ENCODE measurements at regions not wholly inside any gene's neighbourhood (a gene's known extent, or its start where the extent isn't known, plus 50 kb on each side); places are given as distances from the start of the nearest gene placed in this dataset.

DNA sequence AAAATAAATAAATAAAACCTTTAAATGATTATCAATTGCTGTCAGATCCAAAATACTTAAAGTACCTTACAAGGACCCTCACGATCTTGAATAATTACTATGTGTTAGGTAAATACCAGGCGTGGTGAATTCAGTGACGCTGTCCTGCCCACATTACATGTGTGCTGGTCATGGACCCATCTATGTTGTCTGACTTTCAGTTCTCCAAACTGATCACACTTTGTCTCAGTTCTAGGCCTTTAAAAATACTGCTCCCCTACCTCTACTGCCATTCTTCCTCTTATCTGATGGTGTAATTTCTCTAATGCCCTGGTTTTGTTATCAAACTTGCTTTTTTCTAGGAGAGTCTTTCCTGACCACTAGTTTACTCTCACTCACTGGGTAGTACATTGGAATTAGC lies 520.7 kb downstream of the TRHDE start:
- DNase-seq (ENCODE audit: low read depth, low spot score) (no peak), FAIRE-seq (no peak)
- Histone ChIP-seq H3K27ac (ENCODE audit: control insufficient read depth, insufficient read depth, low read length) (no peak overlapping the region), H2AFZ (ENCODE audit: control insufficient read depth, low read length) (no peak overlapping the region), H3K4me2 (ENCODE audit: control insufficient read depth, extremely low read depth, insufficient read depth, low read depth, low read length) (no peak overlapping the region), H3K9me1 (ENCODE audit: control insufficient read depth, extremely low read depth, insufficient read depth, low read length) (no peaks in the 10 kb centered on the region), H3K9ac (ENCODE audit: control insufficient read depth, extremely low read depth, insufficient read depth, low read length) (no peak overlapping the region), H3K4me1 (ENCODE audit: control insufficient read depth, extremely low read depth, insufficient read depth, low read length) (no peaks in the 10 kb centered on the region), H3K79me2 (ENCODE audit: control insufficient read depth, insufficient read depth, low read length) (no peaks in the 10 kb centered on the region), H3K27me3 (ENCODE audit: control insufficient read depth, extremely low read depth, insufficient read depth, low read length) (no peaks in the 10 kb centered on the region), H3K4me3 (ENCODE audit: control insufficient read depth in 2 of 3, extremely low read depth in 1 of 3, insufficient read depth in 2 of 3, low read depth in 1 of 3, low read length in 3 of 3) (no peak overlapping the region), H3K9me3 (ENCODE audit: control insufficient read depth, low read depth, low read length) (no peaks in the 10 kb centered on the region), H4K20me1 (ENCODE audit: control insufficient read depth, extremely low read depth, insufficient read depth, low read length) (no peaks in the 10 kb centered on the region), H3K36me3 (ENCODE audit: control insufficient read depth in 2 of 2, extremely low read depth in 1 of 2, insufficient read depth in 2 of 2, low read length in 2 of 2) (no peaks in the 10 kb centered on the region)
- no peak for TF ChIP-seq CTCF (optimal IDR thresholded peaks at IDR 0.05 in 1 of 3, IDR thresholded peaks at IDR 0.05 in 1 of 3, conservative IDR thresholded peaks at IDR 0.05 in 1 of 3; ENCODE audit: extremely low read depth in 1 of 3, insufficient read depth in 2 of 3, low read length in 3 of 3)
- TF ChIP-seq EZH2 (IDR thresholded peaks at IDR 0.05; ENCODE audit: low read length): no peak
- dilution Hi-C loops (cut with MboI; ENCODE audit: extremely low pct_ligation_motif_present, low sequenced_read_pairs): no loop called here

GRCh38 chr12:72793796-72794195 lies 521.6 kb downstream of the TRHDE start:
- DNase-seq (ENCODE audit: low read depth, low spot score) (no peak), FAIRE-seq (no peak)
- H3K9me1 ChIP-seq (ENCODE audit: control insufficient read depth, extremely low read depth, insufficient read depth, low read length): no peaks in the 10 kb centered on the region
- H3K9me3 ChIP-seq (ENCODE audit: control insufficient read depth, low read depth, low read length): no peaks in the 10 kb centered on the region
- dilution Hi-C loops (cut with MboI; ENCODE audit: extremely low pct_ligation_motif_present, low sequenced_read_pairs): no loop called here
- H3K36me3 ChIP-seq (ENCODE audit: control insufficient read depth in 2 of 2, extremely low read depth in 1 of 2, insufficient read depth in 2 of 2, low read length in 2 of 2): no peaks in the 10 kb centered on the region
- H3K27me3 ChIP-seq (ENCODE audit: control insufficient read depth, extremely low read depth, insufficient read depth, low read length): no peaks in the 10 kb centered on the region
- no peaks in the 10 kb centered on the region for H3K4me1 ChIP-seq (ENCODE audit: control insufficient read depth, extremely low read depth, insufficient read depth, low read length)
- no peak overlapping the region for H3K27ac ChIP-seq (ENCODE audit: control insufficient read depth, insufficient read depth, low read length)
- no peaks in the 10 kb centered on the region for H3K79me2 ChIP-seq (ENCODE audit: control insufficient read depth, insufficient read depth, low read length)
- H4K20me1 ChIP-seq (ENCODE audit: control insufficient read depth, extremely low read depth, insufficient read depth, low read length): no peaks in the 10 kb centered on the region
- no peak overlapping the region for H3K4me3 ChIP-seq (ENCODE audit: control insufficient read depth in 2 of 3, extremely low read depth in 1 of 3, insufficient read depth in 2 of 3, low read depth in 1 of 3, low read length in 3 of 3)
- no peak overlapping the region for H2AFZ ChIP-seq (ENCODE audit: control insufficient read depth, low read length)
- no peak overlapping the region for H3K4me2 ChIP-seq (ENCODE audit: control insufficient read depth, extremely low read depth, insufficient read depth, low read depth, low read length)
- TF ChIP-seq EZH2 (IDR thresholded peaks at IDR 0.05; ENCODE audit: low read length) (no peak), CTCF (optimal IDR thresholded peaks at IDR 0.05 in 1 of 3, IDR thresholded peaks at IDR 0.05 in 1 of 3, conservative IDR thresholded peaks at IDR 0.05 in 1 of 3; ENCODE audit: extremely low read depth in 1 of 3, insufficient read depth in 2 of 3, low read length in 3 of 3) (no peak)
- H3K9ac ChIP-seq (ENCODE audit: control insufficient read depth, extremely low read depth, insufficient read depth, low read length): no peak overlapping the region

All from keratinocyte (primary cell).